HG03280 (cell line): ENCODE measurements at regions not wholly inside any gene's neighbourhood (a gene's known extent, or its start where the extent isn't known, plus 50 kb on each side); places are given as distances from the start of the nearest gene placed in this dataset.
"Not testable (repeated sequence)": the region's sequence is repeated elsewhere in the genome, so short reads cannot be mapped to it uniquely, and the experiment has no call there.

ENCODE experiments used
- ATAC-seq: cut with Tn5 transposase; IDR thresholded peaks from one replicate; pipeline ENCODE4 v1.9.1; 2021; ENCODE audit warnings: mild to moderate bottlenecking, moderate library complexity; ENCODE audit not compliant: unreplicated experiment

- no peak for ATAC-seq
These were observed 1193.9 kb upstream of the CELF4 start for GRCh38 chr18:38759457-38759856.

DNA sequence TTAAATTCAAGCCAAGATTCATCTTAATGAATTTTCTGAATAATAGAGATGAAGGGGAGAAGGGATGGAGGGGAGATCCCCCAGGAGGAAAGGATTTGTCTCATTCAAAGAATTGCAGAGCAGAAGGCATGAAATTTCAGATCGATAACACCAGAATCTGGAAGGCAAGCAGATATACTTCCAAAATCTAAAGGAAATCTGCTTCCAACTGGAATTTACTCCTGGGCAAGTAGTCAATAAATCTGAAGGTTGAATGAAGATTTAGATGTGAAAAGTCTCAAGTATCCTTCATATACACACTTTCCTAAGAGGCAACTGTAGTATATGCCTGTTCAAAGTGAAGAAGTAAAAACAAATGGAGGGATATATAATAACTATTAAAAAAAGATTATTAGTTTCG, 1190.8 kb upstream of the CELF4 start:
- no peak for ATAC-seq

- ATAC-seq = no peak
These were observed 1186.8 kb upstream of the CELF4 start for GRCh38 chr18:38752430-38752829.

- no peak for ATAC-seq
These were observed 1186.3 kb upstream of the CELF4 start for GRCh38 chr18:38751898-38752297.

- ATAC-seq = no peak
These were observed 1185.6 kb upstream of the CELF4 start for GRCh38 chr18:38751211-38751610.

DNA sequence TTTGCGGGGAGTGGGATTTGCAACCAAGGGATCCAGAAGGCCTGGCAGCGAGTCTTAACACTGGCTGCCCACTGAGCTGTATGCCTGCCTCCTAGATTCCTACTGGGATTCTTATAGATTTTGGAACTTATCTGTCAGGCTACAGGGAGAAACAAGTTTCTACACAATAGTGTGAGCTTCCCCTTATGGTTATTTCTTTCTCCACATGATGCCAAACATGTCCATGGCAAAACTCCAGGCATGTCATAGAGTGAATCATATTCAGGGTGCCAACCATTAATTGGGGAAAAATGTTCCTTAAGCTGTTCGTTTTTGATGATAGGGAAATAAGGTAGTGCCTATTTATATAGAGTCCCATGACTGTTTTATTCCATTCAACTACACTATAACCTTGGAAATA, 1185.2 kb upstream of the CELF4 start:
- no peak for ATAC-seq

DNA sequence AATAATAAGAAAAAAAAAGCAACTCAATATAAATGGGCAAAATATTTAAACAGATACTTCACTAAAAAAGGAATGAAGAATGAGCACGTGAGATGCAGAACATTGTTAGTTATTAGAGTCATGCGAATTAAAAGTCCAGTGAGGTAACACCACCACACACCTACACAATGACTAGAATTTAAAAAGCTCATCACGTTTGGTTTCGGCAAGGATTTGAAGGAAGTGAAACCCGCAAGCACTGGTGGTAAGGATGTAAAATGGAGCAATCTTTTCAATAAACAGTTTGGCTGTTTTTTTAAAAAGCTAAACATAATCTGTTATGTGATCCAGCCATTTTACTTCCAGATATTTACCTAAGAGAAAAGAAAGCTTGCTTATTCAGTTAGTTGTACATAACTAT, 1181.6 kb upstream of the CELF4 start:
- ATAC-seq = no peak

DNA sequence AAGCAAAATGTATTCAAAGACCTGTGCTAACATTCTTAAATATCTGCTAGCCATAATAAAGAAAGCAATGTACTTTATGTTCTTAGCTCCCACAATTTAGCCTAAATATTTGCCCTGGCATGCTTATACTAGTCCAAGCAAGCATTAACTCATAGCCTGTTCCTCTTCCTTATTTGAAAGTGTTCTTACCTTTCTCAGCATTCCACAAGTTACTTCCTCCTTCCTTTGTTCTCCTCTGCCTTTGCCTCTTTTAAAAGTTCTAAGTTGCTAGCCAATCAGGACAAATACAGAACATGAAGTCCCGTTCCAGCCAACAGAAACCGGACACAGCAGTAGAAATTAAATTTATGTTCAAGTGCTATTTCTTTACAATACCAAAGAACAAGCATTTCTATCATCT, 1154.6 kb upstream of the CELF4 start:
- not testable (repeated sequence) for ATAC-seq

DNA sequence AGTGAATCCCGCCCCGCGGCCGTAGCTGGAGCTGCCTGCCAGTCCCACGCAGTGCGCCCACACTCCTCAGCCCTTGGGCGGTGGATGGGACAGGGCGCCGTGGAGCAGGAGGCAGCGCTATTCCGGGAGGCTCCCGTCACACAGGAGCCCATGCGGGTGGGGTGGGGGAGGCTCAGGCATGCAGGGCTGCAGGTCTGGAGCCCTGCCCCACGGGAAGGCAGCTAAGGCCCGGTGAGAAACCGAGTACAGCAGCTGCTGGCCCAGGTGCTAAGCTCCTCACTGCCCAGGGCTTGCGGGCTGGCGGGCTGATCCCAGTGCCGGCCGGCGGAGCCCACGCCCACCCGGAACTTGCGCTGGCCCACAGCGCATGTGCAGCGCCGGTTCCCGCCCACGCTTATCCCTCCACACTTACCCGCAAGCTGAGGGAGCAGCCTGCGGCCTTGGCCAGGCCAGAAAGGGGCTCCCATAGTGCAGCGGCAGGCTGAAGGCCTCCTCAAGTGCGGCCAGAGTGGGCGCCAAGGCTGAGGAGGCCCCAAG, 1152.8 kb upstream of the CELF4 start:
- no peak for ATAC-seq

DNA sequence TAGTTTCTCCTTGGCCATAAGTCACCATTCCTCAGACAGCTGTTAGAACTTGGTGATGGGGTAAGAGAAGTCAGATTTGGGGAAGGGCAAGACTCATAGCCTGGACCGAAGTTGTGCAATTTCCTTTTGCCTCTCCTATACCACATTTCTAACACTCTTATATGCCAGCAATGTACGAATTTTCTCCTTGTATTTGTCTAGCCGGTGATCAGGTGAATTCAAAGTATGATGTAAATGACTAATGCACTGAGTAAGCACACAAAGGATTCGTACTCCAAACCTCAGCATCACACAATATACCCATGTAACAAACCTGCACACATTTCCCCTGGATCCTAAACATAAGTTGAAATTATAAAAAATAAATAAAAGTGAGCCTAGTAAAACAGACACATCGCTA, 1143.5 kb upstream of the CELF4 start:
- ATAC-seq = no peak

DNA sequence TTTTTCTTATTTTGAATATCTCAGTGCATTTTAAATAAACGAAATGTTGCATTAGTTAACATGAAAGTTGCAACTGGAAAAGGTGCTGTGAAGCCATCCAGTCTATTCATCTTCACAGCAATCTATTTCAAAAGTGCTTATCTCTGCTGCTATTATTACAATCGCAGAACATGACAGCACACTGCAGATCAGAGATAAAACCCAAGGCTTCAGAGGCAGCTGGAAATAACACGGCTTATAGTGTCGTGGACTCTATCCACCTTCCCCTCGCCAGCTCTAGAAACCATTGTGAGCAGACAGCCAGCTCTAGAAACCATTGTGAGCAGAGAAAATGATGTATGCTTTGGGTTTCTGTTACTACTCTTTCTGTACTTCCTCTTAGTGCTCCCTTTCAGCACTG, 1140.8 kb upstream of the CELF4 start:
- no peak for ATAC-seq

- no peak for ATAC-seq
These were observed 1132.5 kb upstream of the CELF4 start for GRCh38 chr18:38698088-38698487.

GRCh38 chr18:38695559-38696280, 1130.1 kb upstream of the CELF4 start:
- no peak for ATAC-seq

DNA sequence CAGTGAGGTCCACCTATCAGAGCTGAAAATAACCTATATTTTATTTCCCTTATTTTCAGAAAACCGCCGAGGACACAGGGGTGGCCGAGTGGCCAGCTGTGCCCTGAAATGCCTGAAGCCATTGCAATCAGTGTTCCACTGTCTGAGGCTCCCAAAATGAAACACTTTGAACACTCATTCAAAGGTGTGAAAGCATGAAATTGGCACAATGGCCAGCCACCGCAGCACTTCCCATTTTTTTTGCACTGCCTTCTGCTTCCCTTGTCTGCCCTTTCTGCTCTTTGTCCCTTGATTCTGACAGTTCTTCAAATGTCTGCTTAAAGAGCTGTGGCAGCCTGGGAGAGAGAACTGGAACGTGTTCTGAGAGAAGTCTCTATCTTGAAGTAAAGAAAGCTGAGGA, 1127.5 kb upstream of the CELF4 start:
- ATAC-seq = no peak

DNA sequence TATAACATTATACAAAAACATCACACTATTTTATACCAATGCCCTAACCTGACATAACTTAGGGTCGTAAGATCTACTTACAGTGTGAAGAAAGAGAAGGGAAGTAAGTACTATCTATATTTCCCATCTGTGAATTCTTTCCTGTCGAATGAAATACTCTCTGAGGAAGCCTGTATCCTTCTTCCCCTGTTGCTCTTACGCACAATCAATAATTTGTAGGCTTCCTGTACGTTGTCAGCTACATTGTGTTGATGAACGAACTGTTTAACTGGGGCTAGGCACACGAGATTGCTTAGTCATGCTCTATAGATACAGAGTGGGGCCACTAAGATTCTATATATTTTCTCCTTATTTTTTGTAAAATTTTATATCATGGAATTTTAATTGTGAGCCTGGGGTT, 1125.0 kb upstream of the CELF4 start:
- no peak for ATAC-seq

DNA sequence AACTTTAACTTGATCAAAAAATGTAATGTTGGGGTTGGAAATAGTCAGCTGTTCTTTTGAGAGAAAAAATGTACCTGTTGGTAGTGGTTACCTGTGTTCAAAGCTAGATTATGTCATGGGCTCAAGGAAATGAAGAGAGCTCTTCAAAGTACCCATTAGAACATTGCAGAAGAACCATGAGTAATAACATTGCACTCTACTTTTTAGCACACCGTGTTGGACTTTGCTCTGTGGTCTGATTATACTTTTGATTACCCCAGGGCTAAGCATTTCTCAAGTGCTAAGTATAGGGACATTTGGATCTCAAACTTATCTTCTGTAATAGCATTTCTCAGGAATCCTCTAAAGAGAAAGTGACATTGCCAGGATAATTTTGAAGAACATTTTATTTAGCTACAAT, 1122.8 kb upstream of the CELF4 start:
- ATAC-seq = no peak

- no peak for ATAC-seq
These were observed 1104.9 kb upstream of the CELF4 start for GRCh38 chr18:38670486-38670885.

DNA sequence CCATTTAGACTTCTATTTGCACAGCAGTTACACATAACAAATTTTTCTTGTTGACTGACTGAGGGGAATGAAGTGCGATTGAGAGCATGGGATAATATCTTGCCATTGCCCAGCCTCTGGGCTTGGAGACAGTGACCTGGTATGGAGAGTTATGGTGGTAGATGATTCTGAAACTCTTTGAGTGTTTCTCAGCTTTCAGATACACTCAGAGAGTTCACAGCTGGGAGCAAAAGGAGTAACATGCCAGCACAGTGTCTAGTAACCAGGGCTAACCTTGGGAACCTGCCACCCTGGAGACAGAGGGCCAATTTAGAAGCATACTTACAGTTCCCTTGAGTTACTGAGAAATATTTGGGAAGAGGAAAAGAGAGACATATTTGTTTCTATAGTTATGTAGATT, 1099.3 kb upstream of the CELF4 start:
- no peak for ATAC-seq

GRCh38 chr18:38663682-38664081, 1098.1 kb upstream of the CELF4 start:
- no peak for ATAC-seq

GRCh38 chr18:38663270-38663669, 1097.7 kb upstream of the CELF4 start:
- no peak for ATAC-seq

DNA sequence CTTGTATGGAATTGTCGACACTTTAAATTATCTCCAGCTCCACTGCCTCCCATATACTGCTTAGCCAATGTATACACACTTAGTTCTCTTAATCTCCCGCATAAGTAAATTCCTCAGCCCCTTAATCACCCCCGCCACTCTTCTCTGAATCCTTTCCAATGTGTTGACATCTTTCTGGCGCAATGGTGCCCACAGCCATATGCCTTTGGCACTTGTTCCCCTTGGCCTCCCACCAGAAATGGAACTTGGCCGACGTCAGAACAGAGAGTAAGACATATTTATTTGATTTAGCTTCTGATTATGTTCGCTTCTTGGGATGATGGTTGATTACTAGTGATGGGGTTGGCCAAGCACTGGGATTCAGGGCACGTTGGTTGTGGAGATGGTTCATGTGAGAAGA, 1089.3 kb upstream of the CELF4 start:
- no peak for ATAC-seq

DNA sequence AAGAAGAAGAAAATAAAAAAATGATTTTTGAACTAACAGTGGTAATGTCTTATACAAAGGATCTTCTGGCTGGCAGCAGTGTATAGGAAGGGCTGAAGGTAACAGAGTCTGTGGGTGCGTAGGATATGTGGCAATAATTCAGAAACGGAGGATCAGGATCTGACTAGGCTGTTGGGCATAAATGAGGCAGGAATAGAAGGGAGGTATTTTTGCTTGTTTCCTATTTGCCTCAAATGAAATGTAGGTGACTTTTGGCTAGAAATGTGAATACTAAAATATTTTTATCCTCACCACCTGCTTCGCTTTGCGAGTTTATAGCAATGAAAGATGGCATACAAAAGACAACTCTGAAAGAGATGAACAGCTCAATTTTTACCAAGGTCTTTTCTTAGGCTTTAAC, 1086.1 kb upstream of the CELF4 start:
- ATAC-seq = no peak

- ATAC-seq = no peak
These were observed 1082.6 kb upstream of the CELF4 start for GRCh38 chr18:38648179-38648578.
